ENCODE measurements at regions not wholly inside any gene's neighbourhood (a gene's known extent, or its start where the extent isn't known, plus 50 kb on each side); places are given as distances from the start of the nearest gene placed in this dataset.
"Not testable (repeated sequence)": the region's sequence is repeated elsewhere in the genome, so short reads cannot be mapped to it uniquely, and the experiment has no call there.

- DNase-seq (ENCODE audit: low spot score), result no peak
These were observed 463.6 kb upstream of the MEF2C start for GRCh38 chr5:89346573-89346972.

GRCh38 chr5:89343666-89344065, 460.7 kb upstream of the MEF2C start:
- peak; percentile 41 for DNase-seq (ENCODE audit: low spot score)

DNA sequence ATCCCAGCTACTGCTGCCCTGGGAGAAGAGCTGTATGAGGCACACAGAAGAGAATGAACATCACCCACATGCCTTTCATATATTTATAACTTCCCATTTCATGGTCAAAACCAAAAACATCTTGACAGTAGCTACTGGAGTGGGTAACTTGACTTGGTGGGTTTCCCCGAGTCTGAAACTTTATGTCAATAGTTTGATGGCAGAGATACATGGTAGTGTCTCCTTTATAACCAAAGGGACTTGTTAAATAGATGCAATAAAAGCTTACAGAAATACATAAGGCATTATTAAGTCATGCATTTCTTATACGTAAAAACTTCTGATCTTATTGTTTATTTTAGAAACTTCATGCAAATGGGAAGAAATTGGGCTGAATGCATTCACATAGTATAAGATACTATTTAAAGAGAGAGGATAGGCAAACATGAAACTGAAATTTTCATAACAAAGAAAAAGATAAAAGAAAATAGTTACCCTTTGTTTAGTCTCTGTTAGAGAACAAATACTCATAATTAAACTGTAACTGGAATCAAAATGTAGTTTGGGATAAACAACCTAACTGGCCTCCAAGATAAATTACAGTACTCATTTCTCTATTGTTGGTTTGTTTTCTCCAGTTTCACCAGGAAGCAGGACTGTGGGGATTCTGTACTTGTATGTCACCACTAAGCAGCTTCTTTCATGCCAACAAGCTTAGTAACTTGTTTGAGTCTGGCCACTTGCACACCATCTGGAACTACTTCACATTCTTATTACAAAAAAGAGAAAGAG, 459.3 kb upstream of the MEF2C start:
- DNase-seq (ENCODE audit: low spot score), result no peak

DNA sequence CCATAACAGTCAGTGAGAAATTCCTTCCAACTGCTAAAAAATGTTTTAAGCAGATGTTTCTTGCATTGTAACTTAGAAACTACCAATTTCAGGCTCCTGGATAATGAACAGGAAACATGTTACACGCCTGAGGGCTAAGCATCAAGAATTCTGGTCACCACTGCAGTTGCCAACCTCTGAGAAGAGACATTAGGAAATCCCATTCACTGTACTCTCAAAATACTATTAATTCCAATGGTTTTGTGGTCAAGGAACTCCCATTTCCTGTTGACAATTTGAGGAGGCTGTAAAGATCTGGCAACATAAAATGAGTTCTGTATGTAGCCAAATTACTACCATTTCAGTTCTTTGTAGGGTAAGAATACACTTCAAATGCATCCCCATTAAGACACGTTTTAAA, 456.0 kb upstream of the MEF2C start:
- DNase-seq (ENCODE audit: low spot score), result no peak

GRCh38 chr5:89336111-89336510, 453.1 kb upstream of the MEF2C start:
- DNase-seq (ENCODE audit: low spot score), result no peak

DNA sequence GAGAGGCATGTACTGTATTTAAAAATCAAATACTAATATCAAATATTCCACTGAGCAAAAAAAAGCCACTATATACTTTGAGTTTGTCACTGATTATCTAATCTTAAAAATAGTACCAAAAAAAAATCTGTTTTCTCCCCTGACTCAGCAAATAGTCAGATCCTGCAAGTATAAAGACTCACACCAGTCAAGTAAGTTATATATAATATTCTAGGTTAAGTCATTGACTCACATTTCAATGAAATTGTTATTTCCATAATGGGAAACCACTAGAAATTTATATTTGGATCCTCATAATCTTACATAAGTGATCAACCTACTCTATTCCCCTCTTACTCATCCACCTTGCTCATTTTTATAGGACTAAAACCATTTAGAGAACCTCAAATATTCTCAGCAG, 447.2 kb upstream of the MEF2C start:
- no peak for DNase-seq (ENCODE audit: low spot score)

GRCh38 chr5:89327608-89328007, 444.6 kb upstream of the MEF2C start:
- no peak for DNase-seq (ENCODE audit: low spot score)

DNA sequence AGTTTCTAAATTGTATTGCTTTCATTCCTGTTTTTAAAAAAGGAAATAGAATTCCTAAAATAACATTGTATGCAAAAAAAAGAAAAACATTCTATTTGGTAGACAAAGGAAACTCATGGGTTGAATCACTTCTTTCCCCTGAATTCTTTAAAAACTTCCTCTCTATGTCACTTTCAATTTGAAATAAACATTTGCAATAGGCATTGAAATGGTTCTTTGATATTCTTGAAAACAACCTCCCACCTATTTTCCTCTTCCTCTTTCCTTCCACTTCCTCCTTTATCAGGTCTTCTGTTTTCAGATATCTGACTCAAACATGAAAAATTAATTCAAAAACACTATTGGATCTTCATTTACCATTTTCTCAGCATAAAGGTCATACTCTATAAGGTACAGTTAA, 442.0 kb upstream of the MEF2C start:
- no peak for DNase-seq (ENCODE audit: low spot score)

- DNase-seq (ENCODE audit: low spot score), result no peak
These were observed 437.7 kb upstream of the MEF2C start for GRCh38 chr5:89320421-89321277.

DNA sequence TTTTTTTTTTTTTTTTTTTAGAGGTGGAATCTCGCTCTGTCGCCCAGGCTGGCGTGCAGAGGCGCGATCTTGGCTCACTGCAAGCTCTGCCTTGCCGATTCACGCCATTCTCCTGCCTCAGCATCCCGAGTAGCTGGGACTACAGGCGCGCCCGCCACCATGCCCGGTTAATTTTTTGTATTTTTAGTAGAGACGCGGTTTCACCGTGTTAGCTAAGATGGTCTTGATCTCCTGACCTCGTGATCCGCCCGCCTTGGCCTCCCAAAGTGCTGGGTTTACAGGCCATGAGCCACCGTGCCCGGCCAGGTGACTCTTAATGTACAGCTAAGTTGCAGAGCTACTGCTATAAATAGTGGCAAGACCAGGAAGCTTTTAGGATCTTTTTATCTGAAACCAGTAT, 434.9 kb upstream of the MEF2C start:
- not testable (repeated sequence) for DNase-seq (ENCODE audit: low spot score)

DNA sequence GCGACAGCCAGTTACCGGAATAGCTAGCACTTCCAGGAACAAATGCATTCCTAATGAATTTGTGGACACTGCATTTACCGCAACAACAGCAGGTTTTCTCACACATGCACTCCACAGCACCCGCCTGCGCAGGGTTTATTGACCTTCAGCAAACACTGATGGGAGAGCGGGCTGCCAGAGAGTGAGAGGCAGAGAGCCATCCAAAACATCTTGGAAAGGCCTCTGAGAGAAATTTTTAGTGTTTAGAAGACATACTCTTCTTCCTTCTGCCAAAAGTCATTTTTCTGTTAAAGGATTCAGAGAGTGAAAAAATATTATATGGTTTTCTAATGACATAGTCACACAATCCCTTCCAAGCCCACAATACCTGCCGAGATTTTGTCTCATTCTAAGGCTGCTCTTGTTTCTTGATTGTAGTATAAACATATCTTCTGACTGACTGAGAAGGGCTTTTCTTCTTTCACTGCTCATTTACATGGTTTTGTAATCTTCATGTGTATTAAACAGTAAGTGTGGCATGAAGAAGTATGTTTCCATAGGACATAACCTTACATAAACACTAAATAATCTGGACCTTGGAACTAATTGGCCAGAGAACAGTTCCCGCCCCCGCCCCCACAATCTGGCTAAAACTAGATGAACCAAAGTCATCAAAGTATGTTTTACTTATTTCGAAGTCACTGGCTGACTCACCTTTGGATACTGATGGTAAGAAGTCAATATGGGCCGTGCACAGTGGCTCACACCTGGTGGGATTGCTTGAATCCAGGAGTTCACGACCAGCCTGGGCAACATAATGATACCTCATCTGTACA, 432.5 kb upstream of the MEF2C start:
- no peak for DNase-seq (ENCODE audit: low spot score)

DNA sequence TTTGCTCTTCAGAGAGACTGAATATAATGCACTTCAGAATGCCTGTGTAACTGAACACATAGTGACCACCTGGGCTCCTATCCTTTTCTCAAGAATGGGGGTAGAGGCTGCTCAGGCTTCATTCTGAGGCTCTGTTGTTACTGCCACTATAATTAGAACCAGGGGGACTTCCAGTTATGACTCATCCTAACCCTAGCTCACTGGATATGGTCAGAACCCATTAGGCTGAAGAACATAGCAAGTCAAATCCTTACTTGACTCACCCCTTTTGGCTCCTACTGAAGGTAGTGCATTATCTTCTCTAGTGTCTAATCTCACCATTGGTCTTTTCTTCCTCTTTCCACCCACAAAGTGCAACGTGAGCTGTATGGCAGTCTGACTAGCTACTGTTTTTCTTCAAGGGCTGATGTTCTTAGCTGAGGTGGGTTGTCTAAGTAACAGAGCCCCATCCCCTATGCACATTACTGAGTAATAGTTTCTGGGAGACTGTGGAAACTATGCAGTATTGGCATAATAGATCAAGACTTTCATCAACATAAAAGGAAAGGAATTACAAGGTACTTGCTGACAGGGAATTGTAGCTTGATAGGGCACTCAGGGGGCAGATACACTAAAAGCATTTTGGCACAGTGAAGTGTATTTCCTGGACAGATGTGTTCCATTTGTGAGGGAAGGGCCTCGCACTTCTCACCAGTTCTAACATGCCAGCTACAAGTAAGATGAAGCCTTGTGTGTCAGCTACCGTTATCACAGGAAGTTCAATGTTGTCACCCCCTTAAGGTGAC, 431.0 kb upstream of the MEF2C start:
- peak; percentile 62 for DNase-seq (ENCODE audit: low spot score)

- no peak for DNase-seq (ENCODE audit: low spot score)
These were observed 430.1 kb upstream of the MEF2C start for GRCh38 chr5:89313044-89313443.

- no peak for DNase-seq (ENCODE audit: low spot score)
These were observed 426.3 kb upstream of the MEF2C start for GRCh38 chr5:89309268-89309667.

DNA sequence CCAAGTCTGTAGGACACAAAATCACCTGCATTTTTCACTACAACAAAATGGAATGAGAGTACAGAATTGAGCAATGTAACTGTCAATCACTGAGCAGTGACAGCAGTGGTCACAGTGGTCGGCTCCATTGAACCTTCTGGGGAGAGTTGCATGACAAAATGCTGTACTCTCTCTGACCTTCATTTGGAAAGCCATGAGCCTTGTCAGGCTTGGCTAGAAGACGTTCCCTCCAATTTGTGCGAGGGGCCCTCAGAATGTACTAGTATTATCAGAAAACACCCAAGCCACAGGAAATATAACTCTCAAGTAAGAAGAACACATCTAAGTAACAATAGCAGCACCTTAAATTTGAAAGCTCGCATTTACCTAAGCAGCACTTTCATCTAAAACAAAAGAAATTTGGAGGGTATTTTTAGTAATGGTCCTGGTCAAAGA, 425.6 kb upstream of the MEF2C start:
- DNase-seq (ENCODE audit: low spot score), result no peak

DNA sequence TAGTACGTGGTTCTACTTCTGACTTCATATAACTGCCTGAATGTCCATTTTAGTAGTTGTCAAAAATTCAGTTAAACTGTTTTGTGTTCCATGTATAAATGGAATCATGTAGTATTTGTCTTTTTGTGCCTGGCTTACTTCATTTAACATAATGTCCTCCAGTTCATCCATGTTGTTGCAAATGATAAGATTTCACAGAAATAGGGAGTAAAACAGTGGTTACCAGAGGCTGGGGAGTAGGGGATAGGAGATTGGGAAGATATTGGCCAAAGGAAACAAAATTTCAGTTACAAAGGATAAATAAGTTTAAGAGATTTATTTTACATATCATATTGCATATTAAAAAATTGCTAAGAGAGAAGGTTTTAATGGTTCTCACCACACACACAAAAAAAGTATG, 425.0 kb upstream of the MEF2C start:
- DNase-seq (ENCODE audit: low spot score), result no peak

GRCh38 chr5:89307141-89307540, 424.2 kb upstream of the MEF2C start:
- not testable (repeated sequence) for DNase-seq (ENCODE audit: low spot score)

GRCh38 chr5:89303033-89303480, 420.1 kb upstream of the MEF2C start:
- no peak for DNase-seq (ENCODE audit: low spot score)

- no peak for DNase-seq (ENCODE audit: low spot score)
These were observed 419.3 kb upstream of the MEF2C start for GRCh38 chr5:89302102-89302891.

GRCh38 chr5:89301321-89302025, 418.5 kb upstream of the MEF2C start:
- DNase-seq (ENCODE audit: low spot score), result no peak
